Kidney (tissue), 13 donors: ENCODE measurements at regions not wholly inside any gene's neighbourhood (a gene's known extent, or its start where the extent isn't known, plus 50 kb on each side); places are given as distances from the start of the nearest gene placed in this dataset.

ENCODE experiments used
- DNase-seq, 5 donors: peaks; one replicate each; pipeline ENCODE4 v3.0.0-alpha.2; 2013 to 2020
- FAIRE-seq: peaks from 2 replicates; lab custom pipeline; 2012; peaks lifted over from hg19 to GRCh38; lab: Jason Lieb, UNC
- H3K27ac ChIP-seq, 2 donors: one replicate each; pipeline ENCODE4 v1.7.0; 2013; ENCODE audit warnings: low read depth in 2 of 2, low read length in 2 of 2, inconsistent platforms in 1 of 2
- H3K27me3 ChIP-seq: one replicate; pipeline ENCODE4 v1.7.1; 2013; ENCODE audit warnings: low read length, inconsistent platforms; ENCODE audit not compliant: control insufficient read depth, insufficient read depth
- H3K36me3 ChIP-seq, 3 donors: one replicate each; pipeline versions ENCODE4 v1.7.0 to v1.7.1; 2013; ENCODE audit warnings: low read length in 3 of 3, control low read depth in 1 of 3, inconsistent platforms in 1 of 3; ENCODE audit not compliant: insufficient read depth in 3 of 3, control insufficient read depth in 2 of 3
- H3K4me1 ChIP-seq, 3 donors: one replicate each; pipeline versions ENCODE4 v1.7.0 to v1.7.1; 2013; ENCODE audit warnings: low read length in 3 of 3, inconsistent platforms in 1 of 3, low read depth in 1 of 3; ENCODE audit not compliant: control insufficient read depth in 2 of 3, insufficient read depth in 2 of 3
- H3K4me3 ChIP-seq, 3 donors: one replicate each; pipeline versions ENCODE4 v1.7.0 to v1.8.1; 2013; ENCODE audit warnings: low read length in 3 of 3, control low read depth in 1 of 3, inconsistent platforms in 1 of 3
- H3K9ac ChIP-seq, 3 donors: one replicate each; pipeline versions ENCODE4 v1.7.0 to v1.7.1; 2013; ENCODE audit warnings: low read length in 3 of 3, control low read depth in 1 of 3, inconsistent platforms in 1 of 3
- H3K9me3 ChIP-seq, 3 donors: one replicate each; pipeline versions ENCODE4 v1.7.0 to v1.7.1; 2013; ENCODE audit warnings: low read length in 3 of 3, control low read depth in 1 of 3, inconsistent platforms in 1 of 3; ENCODE audit not compliant: control insufficient read depth in 2 of 3, insufficient read depth in 1 of 3
- intact Hi-C: fragments of 100-400 bp; cut with DNase I; formaldehyde crosslinking; loops from one replicate; pipeline ENCODE4 v1.11.1; 2022
- TF ChIP-seq, protein P1 (sequence below): IDR thresholded peaks from 3 replicates; pipeline ENCODE4 v1.5.1; 2012; ENCODE audit warnings: mild to moderate bottlenecking, moderate library complexity, borderline replicate concordance; ENCODE audit not compliant: insufficient read depth; ENCODE audit errors: extremely low read depth
- donor health status: control.
- donor health status: control.
- donor health status: control.
- donor health status: control.
- donor health status: control.
- donor health status: DM: yes; HTN: yes; CAD: no.
- donor health status: Normal renal cell carcinoma (clear cell type).

DNA sequence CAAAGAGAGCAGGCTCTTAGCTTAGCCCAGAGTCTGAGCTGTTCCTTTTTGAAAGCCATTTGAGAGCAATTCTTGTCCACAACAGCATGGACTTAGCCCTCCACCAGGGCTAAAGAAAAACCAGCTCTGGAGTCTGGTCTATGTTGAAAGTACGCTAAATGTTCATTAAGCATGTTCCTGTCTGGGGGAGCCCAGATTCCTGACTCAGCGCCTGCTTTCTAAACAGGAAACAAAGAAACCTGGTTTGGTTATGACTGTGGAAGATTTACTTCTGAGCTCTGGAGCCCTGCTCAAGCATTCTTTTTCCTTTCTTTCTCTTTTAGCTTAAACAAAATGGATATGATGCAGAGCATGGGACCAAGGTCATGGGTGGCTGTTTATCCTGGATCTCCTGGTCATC is 279.8 kb downstream of the RBM43 start:
- H3K27me3 ChIP-seq = no peaks in the 10 kb centered on the region
- peaks cover 0 to under 1% (median 0%) of the 10 kb centered on the region in 3 donors for H3K9me3 ChIP-seq
- H3K9ac ChIP-seq = no peak overlapping the region
- TF ChIP-seq, protein P1, sequence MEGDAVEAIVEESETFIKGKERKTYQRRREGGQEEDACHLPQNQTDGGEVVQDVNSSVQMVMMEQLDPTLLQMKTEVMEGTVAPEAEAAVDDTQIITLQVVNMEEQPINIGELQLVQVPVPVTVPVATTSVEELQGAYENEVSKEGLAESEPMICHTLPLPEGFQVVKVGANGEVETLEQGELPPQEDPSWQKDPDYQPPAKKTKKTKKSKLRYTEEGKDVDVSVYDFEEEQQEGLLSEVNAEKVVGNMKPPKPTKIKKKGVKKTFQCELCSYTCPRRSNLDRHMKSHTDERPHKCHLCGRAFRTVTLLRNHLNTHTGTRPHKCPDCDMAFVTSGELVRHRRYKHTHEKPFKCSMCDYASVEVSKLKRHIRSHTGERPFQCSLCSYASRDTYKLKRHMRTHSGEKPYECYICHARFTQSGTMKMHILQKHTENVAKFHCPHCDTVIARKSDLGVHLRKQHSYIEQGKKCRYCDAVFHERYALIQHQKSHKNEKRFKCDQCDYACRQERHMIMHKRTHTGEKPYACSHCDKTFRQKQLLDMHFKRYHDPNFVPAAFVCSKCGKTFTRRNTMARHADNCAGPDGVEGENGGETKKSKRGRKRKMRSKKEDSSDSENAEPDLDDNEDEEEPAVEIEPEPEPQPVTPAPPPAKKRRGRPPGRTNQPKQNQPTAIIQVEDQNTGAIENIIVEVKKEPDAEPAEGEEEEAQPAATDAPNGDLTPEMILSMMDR = no peak
- no peaks in the 10 kb centered on the region for H3K4me1 ChIP-seq
- no peak overlapping the region for H3K27ac ChIP-seq
- no peaks in the 10 kb centered on the region for H3K36me3 ChIP-seq
- H3K4me3 ChIP-seq = no peak overlapping the region
- FAIRE-seq (no peak), DNase-seq (peak in 1 of 5 donors; percentile 46)
- intact Hi-C loops = no loop called here

DNA sequence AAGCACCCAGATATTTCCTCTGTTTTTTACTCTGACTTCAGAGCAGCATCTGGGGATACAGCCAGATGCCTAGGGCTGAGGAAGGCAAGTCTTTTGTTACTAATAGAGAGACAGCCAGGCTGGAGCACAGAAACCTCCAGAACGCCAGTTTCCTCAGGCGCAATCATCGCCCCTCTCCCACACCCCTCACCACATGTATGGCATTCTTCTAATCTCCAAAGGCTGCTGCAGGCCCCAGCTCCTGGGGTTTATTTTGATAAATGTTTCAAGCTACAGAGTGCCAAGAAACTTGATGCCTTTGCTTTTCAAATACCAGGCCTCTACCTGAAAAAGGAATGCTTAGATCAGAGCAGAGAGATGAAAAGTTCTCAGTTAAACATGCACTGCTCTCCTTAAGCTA is 283.6 kb downstream of the RBM43 start:
- Histone ChIP-seq H3K9me3 (no peaks in the 10 kb centered on the region), H3K4me1 (no peaks in the 10 kb centered on the region), H3K4me3 (no peak overlapping the region), H3K27ac (no peak overlapping the region), H3K9ac (no peak overlapping the region), H3K27me3 (no peaks in the 10 kb centered on the region), H3K36me3 (no peaks in the 10 kb centered on the region)
- FAIRE-seq (no peak), DNase-seq (peak in 1 of 5 donors; percentile 26)
- TF ChIP-seq, protein P1 = no peak
- intact Hi-C loops = no loop called here

DNA sequence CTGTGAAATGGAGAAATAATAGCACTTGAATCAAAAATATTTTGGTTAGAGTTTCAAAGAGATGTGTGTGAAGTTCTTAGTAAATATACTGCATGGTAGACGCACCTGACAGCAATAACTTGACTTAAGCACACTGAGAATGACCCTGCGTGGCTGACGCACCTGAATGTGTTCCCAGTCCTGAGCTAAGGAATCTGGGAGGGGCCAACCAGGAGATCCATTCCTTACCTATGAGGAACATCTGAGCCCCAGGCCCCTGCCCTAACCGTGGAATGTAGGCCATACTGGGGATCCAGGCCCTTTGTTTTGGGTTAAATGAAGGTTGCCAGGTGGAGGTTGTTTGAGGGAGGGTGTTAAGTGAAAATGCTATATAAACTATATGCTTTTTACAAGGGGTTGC is 284.4 kb downstream of the RBM43 start:
- intact Hi-C loops = no loop called here
- Histone ChIP-seq H3K4me3 (no peak overlapping the region), H3K27ac (no peak overlapping the region), H3K9me3 (no peaks in the 10 kb centered on the region), H3K9ac (no peak overlapping the region), H3K36me3 (no peaks in the 10 kb centered on the region), H3K4me1 (no peaks in the 10 kb centered on the region), H3K27me3 (no peaks in the 10 kb centered on the region)
- no peak for FAIRE-seq
- DNase-seq = no peak
- TF ChIP-seq, protein P1 = no peak

GRCh38 chr2:150976604-150977003 is 285.1 kb downstream of the RBM43 start:
- FAIRE-seq = no peak
- no peak for DNase-seq

More at GRCh38 chr2:150976604-150977003, 285.1 kb downstream of the RBM43 start:
- Histone ChIP-seq H3K9ac (no peak overlapping the region), H3K36me3 (no peaks in the 10 kb centered on the region), H3K27me3 (no peaks in the 10 kb centered on the region), H3K9me3 (no peaks in the 10 kb centered on the region), H3K27ac (no peak overlapping the region), H3K4me1 (no peaks in the 10 kb centered on the region), H3K4me3 (no peak overlapping the region)
- intact Hi-C loops = no loop called here
- TF ChIP-seq, protein P1 = no peak
